Liver (tissue), 8 donors: ENCODE measurements at regions not wholly inside any gene's neighbourhood (a gene's known extent, or its start where the extent isn't known, plus 50 kb on each side); places are given as distances from the start of the nearest gene placed in this dataset.

ENCODE experiments used
- DNase-seq: peaks from one replicate; pipeline ENCODE4 v3.0.0-alpha.2; 2017; ENCODE audit warnings: low spot score
- H3K27ac ChIP-seq, 2 donors: one replicate each; pipeline ENCODE4 v1.7.0; 2013; ENCODE audit warnings: inconsistent platforms in 2 of 2, low read length in 2 of 2, control low read depth in 1 of 2, low read depth in 1 of 2, mild to moderate bottlenecking in 1 of 2
- H3K27me3 ChIP-seq, 4 donors: one replicate each; pipeline versions ENCODE4 v1.6.1 to v1.7.0; 2013; ENCODE audit warnings: low read length in 3 of 4, inconsistent platforms in 1 of 4, mild to moderate bottlenecking in 1 of 4, moderate library complexity in 1 of 4; ENCODE audit not compliant: control insufficient read depth in 4 of 4, insufficient read depth in 4 of 4
- H3K36me3 ChIP-seq, 4 donors: one replicate each; pipeline versions ENCODE4 v1.6.1 to v1.7.0; 2013; ENCODE audit warnings: low read length in 3 of 4, mild to moderate bottlenecking in 3 of 4, low read depth in 1 of 4, moderate library complexity in 1 of 4; ENCODE audit not compliant: control insufficient read depth in 4 of 4, insufficient read depth in 3 of 4
- H3K4me1 ChIP-seq, 4 donors: one replicate each; pipeline versions ENCODE4 v1.6.1 to v1.7.0; 2013; ENCODE audit warnings: low read length in 3 of 4, mild to moderate bottlenecking in 3 of 4, moderate library complexity in 1 of 4; ENCODE audit not compliant: control insufficient read depth in 4 of 4, insufficient read depth in 4 of 4
- H3K4me3 ChIP-seq, 3 donors: one replicate each; pipeline versions ENCODE4 v1.6.1 to v1.7.0; 2013; ENCODE audit warnings: low read length in 3 of 3, control low read depth in 1 of 3, low read depth in 1 of 3, mild to moderate bottlenecking in 1 of 3
- H3K9ac ChIP-seq, 2 donors: one replicate each; pipeline ENCODE4 v1.7.0; 2013; ENCODE audit warnings: low read length in 2 of 2, mild to moderate bottlenecking in 2 of 2, moderate library complexity in 2 of 2, control low read depth in 1 of 2, low read depth in 1 of 2
- H3K9me3 ChIP-seq, 4 donors: one replicate each; pipeline versions ENCODE4 v1.6.1 to v1.7.0; 2013; ENCODE audit warnings: low read length in 3 of 4; ENCODE audit not compliant: control insufficient read depth in 4 of 4
- CTCF ChIP-seq: fragments of 150-350 bp; IDR thresholded peaks from 2 replicates; pipeline ENCODE4 v1.5.1; 2017; ENCODE audit warnings: improper control_type of control experiment, low read depth, low read length; ENCODE audit not compliant: missing input control
- EGR1 ChIP-seq, 2 donors: IDR thresholded peaks; 2 replicates each; pipeline ENCODE4 v1.6.1; 2016 to 2018; ENCODE audit warnings: antibody characterized with exemption in 2 of 2, low read depth in 2 of 2
- FOXA1 ChIP-seq: IDR thresholded peaks from 2 replicates; pipeline ENCODE4 v1.6.1; 2016; ENCODE audit warnings: antibody characterized with exemption
- GABPA ChIP-seq, 2 donors: IDR thresholded peaks in 1 of 2; conservative IDR thresholded peaks in 1 of 2; 2 replicates each; pipeline ENCODE4 v1.6.1; 2016; ENCODE audit warnings: antibody characterized with exemption in 2 of 2, mild to moderate bottlenecking in 1 of 2, moderate library complexity in 1 of 2
- HNF4A ChIP-seq, 2 donors: conservative IDR thresholded peaks; 2 replicates each; pipeline ENCODE4 v1.6.1; 2016; ENCODE audit warnings: antibody characterized with exemption in 2 of 2, mild to moderate bottlenecking in 2 of 2
- HNF4G ChIP-seq: IDR thresholded peaks from 2 replicates; pipeline ENCODE4 v1.6.1; 2016; ENCODE audit warnings: antibody characterized with exemption
- JUND ChIP-seq, 2 donors: IDR thresholded peaks; 2 replicates each; pipeline ENCODE4 v1.6.1; 2016; ENCODE audit warnings: antibody characterized with exemption in 2 of 2
- NR2F2 ChIP-seq: IDR thresholded peaks from 2 replicates; pipeline ENCODE4 v1.6.1; 2016; ENCODE audit warnings: antibody characterized with exemption
- RXRA ChIP-seq, 2 donors: IDR thresholded peaks; 2 replicates each; pipeline ENCODE4 v1.6.1; 2017 to 2018; ENCODE audit warnings: antibody characterized with exemption in 2 of 2, mild to moderate bottlenecking in 1 of 2
- SP1 ChIP-seq: IDR thresholded peaks from 2 replicates; pipeline ENCODE4 v1.6.1; 2018; ENCODE audit warnings: antibody characterized with exemption, mild to moderate bottlenecking
- YY1 ChIP-seq: IDR thresholded peaks from 2 replicates; pipeline ENCODE4 v1.6.1; 2016; ENCODE audit warnings: antibody characterized with exemption, mild to moderate bottlenecking
- WGBS: extraction: QIAGEN DNeasy Blood & Tissue Kit; methylation state at CpG from one replicate; pipeline ENCODE4 v1.1.7; 2013; 5-methylcytosine and 5-hydroxymethylcytosine counted together
- TF ChIP-seq, protein P1 (sequence below): IDR thresholded peaks from 2 replicates; pipeline ENCODE4 v1.6.1; 2016; ENCODE audit warnings: antibody characterized with exemption
- TF ChIP-seq, protein P2 (sequence below): IDR thresholded peaks from 2 replicates; pipeline ENCODE4 v1.6.1; 2016; ENCODE audit warnings: antibody characterized with exemption
- TF ChIP-seq, protein P3 (sequence below): IDR thresholded peaks from 2 replicates; pipeline ENCODE4 v1.6.1; 2016; ENCODE audit warnings: antibody characterized with exemption, mild to moderate bottlenecking
- donor health status: healthy.
- donor health status: healthy.
- donor health status: healthy.
- donor health status: healthy.
- donor health status: healthy.

DNA sequence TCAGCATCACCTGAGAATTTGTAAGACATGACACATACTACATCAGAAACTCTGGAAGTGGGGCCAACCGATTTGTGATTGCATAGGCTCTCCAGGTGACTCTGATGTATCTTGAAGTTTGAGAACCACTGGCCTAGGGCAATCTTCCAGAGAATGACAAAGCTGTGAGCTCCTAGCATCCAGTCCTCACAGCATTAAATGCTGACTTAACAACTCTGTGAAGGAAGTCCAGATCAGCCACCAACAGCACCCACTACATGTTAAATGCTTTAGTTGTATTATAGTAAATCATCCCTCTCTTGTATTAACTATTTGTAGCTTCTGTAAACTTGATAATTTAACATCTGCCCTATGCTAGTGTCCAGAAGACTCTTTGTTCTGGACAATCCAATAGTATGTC lies 636.5 kb upstream of the STEAP1 start:
- Histone ChIP-seq H3K36me3 (no peaks in the 10 kb centered on the region), H3K27ac (no peak overlapping the region), H3K9me3 (no peaks in the 10 kb centered on the region), H3K4me1 (no peaks in the 10 kb centered on the region), H3K9ac (no peak overlapping the region), H3K27me3 (peaks cover 0 to 4% (median 0%) of the 10 kb centered on the region in 4 donors), H3K4me3 (no peak overlapping the region)
- TF ChIP-seq HNF4G (no peak), EGR1 (IDR thresholded peaks at IDR 0.05; ENCODE audit: low read depth in 2 of 2) (no peak), HNF4A (conservative IDR thresholded peaks at IDR 0.05) (no peak), CTCF (no peak), GABPA (IDR thresholded peaks at IDR 0.05 in 1 of 2, conservative IDR thresholded peaks at IDR 0.05 in 1 of 2) (no peak), SP1 (no peak)
- TF ChIP-seq, protein P1, sequence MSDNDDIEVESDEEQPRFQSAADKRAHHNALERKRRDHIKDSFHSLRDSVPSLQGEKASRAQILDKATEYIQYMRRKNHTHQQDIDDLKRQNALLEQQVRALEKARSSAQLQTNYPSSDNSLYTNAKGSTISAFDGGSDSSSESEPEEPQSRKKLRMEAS = no peak
- TF ChIP-seq, protein P2, sequence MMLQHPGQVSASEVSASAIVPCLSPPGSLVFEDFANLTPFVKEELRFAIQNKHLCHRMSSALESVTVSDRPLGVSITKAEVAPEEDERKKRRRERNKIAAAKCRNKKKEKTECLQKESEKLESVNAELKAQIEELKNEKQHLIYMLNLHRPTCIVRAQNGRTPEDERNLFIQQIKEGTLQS = no peak
- DNase-seq = no peak
- WGBS = 60% methylated on average over 1 of the region's 1 CpG

- DNase-seq = no peak
- H3K27me3 ChIP-seq = no peaks in the 10 kb centered on the region
Measured at GRCh38 chr7:89549768-89550167, 604.5 kb upstream of the STEAP1 start.

GRCh38 chr7:89554209-89554608 lies 600.1 kb upstream of the STEAP1 start:
- 77% methylated on average over 5 of the region's 5 CpGs for WGBS
- Histone ChIP-seq H3K9me3 (no peaks in the 10 kb centered on the region), H3K4me1 (no peaks in the 10 kb centered on the region), H3K36me3 (no peaks in the 10 kb centered on the region), H3K27ac (no peak overlapping the region), H3K4me3 (no peak overlapping the region), H3K27me3 (no peaks in the 10 kb centered on the region), H3K9ac (no peak overlapping the region)
- no peak for DNase-seq
- no peak for TF ChIP-seq HNF4G
- no peak for TF ChIP-seq FOXA1
- TF ChIP-seq, protein P1 = no peak
- no peak for TF ChIP-seq YY1
- no peak for TF ChIP-seq RXRA (IDR thresholded peaks at IDR 0.05)
- TF ChIP-seq, protein P3, sequence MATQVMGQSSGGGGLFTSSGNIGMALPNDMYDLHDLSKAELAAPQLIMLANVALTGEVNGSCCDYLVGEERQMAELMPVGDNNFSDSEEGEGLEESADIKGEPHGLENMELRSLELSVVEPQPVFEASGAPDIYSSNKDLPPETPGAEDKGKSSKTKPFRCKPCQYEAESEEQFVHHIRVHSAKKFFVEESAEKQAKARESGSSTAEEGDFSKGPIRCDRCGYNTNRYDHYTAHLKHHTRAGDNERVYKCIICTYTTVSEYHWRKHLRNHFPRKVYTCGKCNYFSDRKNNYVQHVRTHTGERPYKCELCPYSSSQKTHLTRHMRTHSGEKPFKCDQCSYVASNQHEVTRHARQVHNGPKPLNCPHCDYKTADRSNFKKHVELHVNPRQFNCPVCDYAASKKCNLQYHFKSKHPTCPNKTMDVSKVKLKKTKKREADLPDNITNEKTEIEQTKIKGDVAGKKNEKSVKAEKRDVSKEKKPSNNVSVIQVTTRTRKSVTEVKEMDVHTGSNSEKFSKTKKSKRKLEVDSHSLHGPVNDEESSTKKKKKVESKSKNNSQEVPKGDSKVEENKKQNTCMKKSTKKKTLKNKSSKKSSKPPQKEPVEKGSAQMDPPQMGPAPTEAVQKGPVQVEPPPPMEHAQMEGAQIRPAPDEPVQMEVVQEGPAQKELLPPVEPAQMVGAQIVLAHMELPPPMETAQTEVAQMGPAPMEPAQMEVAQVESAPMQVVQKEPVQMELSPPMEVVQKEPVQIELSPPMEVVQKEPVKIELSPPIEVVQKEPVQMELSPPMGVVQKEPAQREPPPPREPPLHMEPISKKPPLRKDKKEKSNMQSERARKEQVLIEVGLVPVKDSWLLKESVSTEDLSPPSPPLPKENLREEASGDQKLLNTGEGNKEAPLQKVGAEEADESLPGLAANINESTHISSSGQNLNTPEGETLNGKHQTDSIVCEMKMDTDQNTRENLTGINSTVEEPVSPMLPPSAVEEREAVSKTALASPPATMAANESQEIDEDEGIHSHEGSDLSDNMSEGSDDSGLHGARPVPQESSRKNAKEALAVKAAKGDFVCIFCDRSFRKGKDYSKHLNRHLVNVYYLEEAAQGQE = no peak
- TF ChIP-seq GABPA (IDR thresholded peaks at IDR 0.05 in 1 of 2, conservative IDR thresholded peaks at IDR 0.05 in 1 of 2) = no peak

More at GRCh38 chr7:89549768-89550167, 604.5 kb upstream of the STEAP1 start:
- Histone ChIP-seq H3K4me1 (no peaks in the 10 kb centered on the region), H3K36me3 (no peaks in the 10 kb centered on the region), H3K9ac (no peak overlapping the region), H3K9me3 (no peaks in the 10 kb centered on the region), H3K27ac (no peak overlapping the region), H3K4me3 (no peak overlapping the region)
- WGBS = 79% methylated on average over 1 of the region's 1 CpG
- no peak for TF ChIP-seq CTCF
- TF ChIP-seq JUND (IDR thresholded peaks at IDR 0.05) = no peak
- TF ChIP-seq, protein P1 = no peak
- TF ChIP-seq FOXA1 = no peak
- no peak for TF ChIP-seq NR2F2
